Osteocyte (in vitro differentiated cells): ENCODE measurements at regions not wholly inside any gene's neighbourhood (a gene's known extent, or its start where the extent isn't known, plus 50 kb on each side); places are given as distances from the start of the nearest gene placed in this dataset.
"Not testable (repeated sequence)": the region's sequence is repeated elsewhere in the genome, so short reads cannot be mapped to it uniquely, and the experiment has no call there.

Source experiments
- DNase-seq: peaks from one replicate; pipeline ENCODE4 v3.0.0; 2021; ENCODE audit warnings: mixed read lengths; ENCODE audit not compliant: unreplicated experiment; ENCODE audit errors: extremely low spot score
- H3K27ac Mint-ChIP-seq: one replicate; pipeline ENCODE4 v1.8.0; 2021; ENCODE audit warnings: mild to moderate bottlenecking, mixed read lengths; ENCODE audit not compliant: unreplicated experiment
- H3K27me3 Mint-ChIP-seq: one replicate; pipeline ENCODE4 v1.8.0; 2021; ENCODE audit warnings: mixed read lengths; ENCODE audit not compliant: unreplicated experiment
- H3K36me3 Mint-ChIP-seq: one replicate; pipeline ENCODE4 v1.8.0; 2021; ENCODE audit warnings: mixed read lengths; ENCODE audit not compliant: unreplicated experiment
- H3K4me1 Mint-ChIP-seq: one replicate; pipeline ENCODE4 v1.8.0; 2021; ENCODE audit warnings: mixed read lengths; ENCODE audit not compliant: unreplicated experiment
- H3K4me3 Mint-ChIP-seq: one replicate; pipeline ENCODE4 v1.8.0; 2021; ENCODE audit warnings: mild to moderate bottlenecking, moderate library complexity, mixed read lengths; ENCODE audit not compliant: unreplicated experiment
- H3K9me3 Mint-ChIP-seq: one replicate; pipeline ENCODE4 v1.8.0; 2021; ENCODE audit warnings: mixed read lengths; ENCODE audit not compliant: unreplicated experiment
- TF ChIP-seq, protein P1 (sequence below): fragments of 200-600 bp; sonication (generic); IDR thresholded peaks from 2 replicates; pipeline ENCODE4 v1.5.0; 2021; ENCODE audit warnings: antibody characterized with exemption, mild to moderate bottlenecking, moderate library complexity

DNA sequence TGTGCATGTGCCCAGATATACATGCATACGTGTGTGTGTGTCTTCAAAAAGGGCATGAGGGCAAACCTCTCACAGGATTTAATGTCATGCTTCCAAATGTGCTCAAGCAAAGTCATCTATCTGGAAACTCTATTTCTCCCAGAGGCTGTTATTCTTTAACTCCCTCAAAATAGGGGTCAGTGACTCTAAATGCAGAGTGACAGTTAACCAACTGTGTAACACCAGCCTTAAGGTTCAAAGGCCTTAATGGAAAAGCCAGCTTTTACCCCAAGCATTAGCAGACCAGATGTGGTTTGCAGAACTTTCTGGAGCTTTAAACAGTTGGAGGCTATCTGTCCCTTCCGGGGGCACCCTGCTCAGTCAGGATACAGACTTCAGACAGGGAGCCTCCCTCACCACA lies 70.4 kb upstream of the SLC7A14 start:
- H3K27ac Mint-ChIP-seq = no peak overlapping the region
- peaks cover under 1% of the 10 kb centered on the region for H3K9me3 Mint-ChIP-seq

DNA sequence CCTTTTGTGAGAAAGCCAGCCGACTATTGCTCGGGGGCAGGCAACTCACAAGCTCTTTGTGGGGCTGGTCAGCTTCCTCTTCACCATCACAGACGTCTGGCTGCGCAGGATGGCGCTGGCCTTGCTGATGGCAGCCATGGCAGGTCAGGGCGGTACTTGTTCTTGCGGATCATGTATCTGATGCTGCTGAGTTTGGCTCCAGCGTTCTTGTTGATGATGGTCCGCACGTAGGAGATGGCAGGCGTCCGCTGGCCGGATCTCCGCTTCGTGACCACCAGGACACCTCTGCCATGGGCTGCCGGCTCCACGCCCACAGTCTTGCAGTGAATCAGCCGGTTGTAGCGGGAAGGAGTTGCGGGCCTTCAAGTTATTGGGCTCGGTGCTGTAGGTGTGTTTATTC lies 67.9 kb upstream of the SLC7A14 start:
- Mint-ChIP-seq H3K27me3 (peaks cover 8% of the 10 kb centered on the region), H3K4me3 (no peak overlapping the region), H3K4me1 (no peaks in the 10 kb centered on the region), H3K27ac (no peak overlapping the region), H3K36me3 (no peaks in the 10 kb centered on the region), H3K9me3 (no peaks in the 10 kb centered on the region)
- no peak for DNase-seq
- TF ChIP-seq, protein P1, sequence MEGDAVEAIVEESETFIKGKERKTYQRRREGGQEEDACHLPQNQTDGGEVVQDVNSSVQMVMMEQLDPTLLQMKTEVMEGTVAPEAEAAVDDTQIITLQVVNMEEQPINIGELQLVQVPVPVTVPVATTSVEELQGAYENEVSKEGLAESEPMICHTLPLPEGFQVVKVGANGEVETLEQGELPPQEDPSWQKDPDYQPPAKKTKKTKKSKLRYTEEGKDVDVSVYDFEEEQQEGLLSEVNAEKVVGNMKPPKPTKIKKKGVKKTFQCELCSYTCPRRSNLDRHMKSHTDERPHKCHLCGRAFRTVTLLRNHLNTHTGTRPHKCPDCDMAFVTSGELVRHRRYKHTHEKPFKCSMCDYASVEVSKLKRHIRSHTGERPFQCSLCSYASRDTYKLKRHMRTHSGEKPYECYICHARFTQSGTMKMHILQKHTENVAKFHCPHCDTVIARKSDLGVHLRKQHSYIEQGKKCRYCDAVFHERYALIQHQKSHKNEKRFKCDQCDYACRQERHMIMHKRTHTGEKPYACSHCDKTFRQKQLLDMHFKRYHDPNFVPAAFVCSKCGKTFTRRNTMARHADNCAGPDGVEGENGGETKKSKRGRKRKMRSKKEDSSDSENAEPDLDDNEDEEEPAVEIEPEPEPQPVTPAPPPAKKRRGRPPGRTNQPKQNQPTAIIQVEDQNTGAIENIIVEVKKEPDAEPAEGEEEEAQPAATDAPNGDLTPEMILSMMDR = no peak

More for the DNA sequence above, 70.4 kb upstream of the SLC7A14 start:
- Mint-ChIP-seq H3K4me1 (no peaks in the 10 kb centered on the region), H3K4me3 (no peak overlapping the region), H3K36me3 (no peaks in the 10 kb centered on the region), H3K27me3 (peaks cover 2% of the 10 kb centered on the region)
- no peak for DNase-seq
- TF ChIP-seq, protein P1 = no peak

DNA sequence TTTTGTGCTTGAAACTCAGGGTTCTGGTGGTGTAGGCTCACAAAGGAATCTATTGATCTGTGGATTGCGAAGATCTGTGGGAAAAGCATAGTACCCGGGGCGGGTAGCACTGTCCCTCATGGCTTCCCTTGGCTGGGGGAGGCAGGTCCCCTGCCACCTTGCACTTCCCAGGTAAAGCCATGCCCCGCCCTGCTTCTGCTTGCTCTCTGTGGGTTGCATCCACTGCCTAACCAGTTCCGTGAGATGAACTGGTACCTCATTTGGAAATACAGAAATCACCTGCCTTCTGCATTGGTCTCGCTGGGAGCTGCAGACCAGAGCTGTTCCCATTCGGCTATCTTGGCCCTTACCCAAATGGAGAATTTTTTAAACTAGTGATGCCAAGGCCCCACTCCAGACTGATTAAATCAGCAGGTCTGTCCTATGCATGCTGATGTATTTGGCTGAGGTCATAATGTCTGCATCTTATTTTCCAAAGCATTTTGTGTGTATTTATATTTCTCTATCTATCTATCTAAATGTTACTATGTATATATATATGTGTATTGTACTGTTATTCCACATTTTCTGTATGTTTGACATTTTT lies 65.5 kb upstream of the SLC7A14 start:
- TF ChIP-seq, protein P1 = no peak
- H3K27ac Mint-ChIP-seq = no peak overlapping the region
- no peaks in the 10 kb centered on the region for H3K4me1 Mint-ChIP-seq
- peaks cover 9% of the 10 kb centered on the region for H3K27me3 Mint-ChIP-seq
- DNase-seq = no peak
- H3K36me3 Mint-ChIP-seq = peaks cover 4% of the 10 kb centered on the region
- peaks cover 6% of the 10 kb centered on the region for H3K9me3 Mint-ChIP-seq
- H3K4me3 Mint-ChIP-seq = no peak overlapping the region

DNA sequence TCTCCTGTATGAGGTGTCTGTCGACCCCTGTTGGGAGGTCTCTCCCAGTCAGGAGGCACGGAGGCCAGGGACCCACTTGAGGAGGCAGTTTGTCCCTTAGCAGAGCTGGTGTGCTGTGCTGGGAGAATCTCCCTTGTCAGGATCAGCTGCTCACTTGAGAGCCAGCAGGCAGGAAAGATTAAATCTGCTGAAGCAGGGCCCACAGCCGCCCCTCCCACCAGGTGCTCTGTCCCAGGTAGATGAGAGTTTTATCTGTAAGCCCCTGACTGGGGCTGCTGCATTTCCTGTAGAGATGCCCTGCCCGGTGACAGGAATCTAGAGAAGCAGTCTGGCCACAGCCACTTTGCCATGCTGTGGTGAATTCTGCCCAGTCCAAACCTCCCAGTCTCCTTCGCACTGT lies 64.7 kb upstream of the SLC7A14 start:
- DNase-seq, H3K36me3 Mint-ChIP-seq, H3K4me3 Mint-ChIP-seq, H3K27me3 Mint-ChIP-seq, H3K9me3 Mint-ChIP-seq, H3K4me1 Mint-ChIP-seq, H3K27ac Mint-ChIP-seq: not testable (repeated sequence)

DNA sequence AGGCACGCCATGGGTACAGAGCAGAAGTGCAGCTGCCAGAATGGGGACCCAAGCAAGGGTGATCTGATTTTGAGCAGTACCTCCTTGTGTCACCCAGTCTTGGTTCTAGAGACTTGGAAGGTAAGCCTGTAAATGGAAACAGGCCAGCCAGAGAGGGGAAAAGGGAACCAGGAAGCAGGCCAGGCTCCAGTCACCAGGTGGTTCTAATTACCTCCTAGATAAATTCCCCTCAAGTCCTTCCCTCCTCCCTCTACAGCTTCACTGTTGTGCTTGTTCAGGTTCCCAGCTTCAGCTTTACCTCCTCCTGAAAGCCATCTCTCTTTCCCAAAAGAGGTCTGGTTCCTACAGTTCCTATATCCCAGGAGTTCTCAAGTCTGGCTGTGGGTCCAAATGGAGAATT lies 58.8 kb upstream of the SLC7A14 start:
- DNase-seq = no peak
- Mint-ChIP-seq H3K4me1 (no peaks in the 10 kb centered on the region), H3K27ac (no peak overlapping the region), H3K9me3 (peaks cover 6% of the 10 kb centered on the region), H3K4me3 (no peak overlapping the region), H3K36me3 (peaks cover 4% of the 10 kb centered on the region), H3K27me3 (peaks cover 4% of the 10 kb centered on the region)
- TF ChIP-seq, protein P1 = no peak

DNA sequence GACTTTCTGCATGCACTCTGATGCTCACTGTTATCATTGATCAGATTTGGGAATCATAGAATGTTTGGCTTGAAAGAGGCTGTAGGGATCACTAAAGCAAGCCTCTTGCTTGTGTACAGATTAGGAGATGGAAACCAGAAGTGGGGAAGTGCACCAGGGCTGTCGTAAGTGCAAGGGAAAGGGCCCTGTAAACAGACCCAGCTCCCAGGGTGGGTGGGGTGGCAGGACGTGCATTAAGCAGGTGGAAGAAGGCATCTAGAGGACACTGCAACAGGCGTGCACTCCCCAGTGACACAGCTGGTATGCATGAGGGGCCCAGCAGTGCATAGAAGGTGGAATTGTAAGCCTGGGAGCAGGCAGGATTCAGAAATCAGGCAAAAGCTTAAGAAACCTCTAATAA lies 58.0 kb upstream of the SLC7A14 start:
- Mint-ChIP-seq H3K36me3 (peaks cover 4% of the 10 kb centered on the region), H3K4me3 (no peak overlapping the region), H3K27ac (no peak overlapping the region), H3K27me3 (peaks cover 1% of the 10 kb centered on the region), H3K4me1 (no peaks in the 10 kb centered on the region), H3K9me3 (peaks cover 6% of the 10 kb centered on the region)
- no peak for DNase-seq
- TF ChIP-seq, protein P1 = no peak
